C4-2B (cell line): ENCODE measurements at regions not wholly inside any gene's neighbourhood (a gene's known extent, or its start where the extent isn't known, plus 50 kb on each side); places are given as distances from the start of the nearest gene placed in this dataset.

Experiments
- CTCF ChIP-seq: fragments of 450-650 bp; conservative IDR thresholded peaks from 2 replicates; pipeline ENCODE4 v1.5.1; 2017; ENCODE audit warnings: mild to moderate bottlenecking
- ZFX ChIP-seq: fragments of 450-650 bp; IDR thresholded peaks from 2 replicates; pipeline ENCODE4 v1.6.1; 2017

DNA sequence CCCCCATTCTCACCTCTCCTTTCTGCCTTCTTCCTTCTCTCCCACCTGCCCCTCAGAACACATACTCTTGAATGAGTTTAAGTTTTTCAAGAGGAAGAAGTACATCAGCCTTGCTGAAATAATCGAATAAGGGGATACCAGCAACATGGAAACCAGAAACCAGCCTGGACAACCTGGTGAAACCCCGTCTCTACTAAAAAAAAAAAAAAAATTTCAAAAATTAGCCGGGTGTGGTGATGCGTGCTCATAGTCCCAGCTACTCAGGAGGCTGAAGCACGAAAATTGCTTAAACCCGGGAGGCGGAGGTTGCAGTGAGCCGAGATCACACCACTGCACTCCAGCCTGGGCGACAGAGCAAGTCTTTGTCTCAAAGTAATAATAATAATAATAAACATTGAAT is 75.0 kb upstream of the SLC1A4 start:
- TF ChIP-seq CTCF (no peak), ZFX (no peak)
